ENCODE measurements at regions not wholly inside any gene's neighbourhood (a gene's known extent, or its start where the extent isn't known, plus 50 kb on each side); places are given as distances from the start of the nearest gene placed in this dataset.

DNA sequence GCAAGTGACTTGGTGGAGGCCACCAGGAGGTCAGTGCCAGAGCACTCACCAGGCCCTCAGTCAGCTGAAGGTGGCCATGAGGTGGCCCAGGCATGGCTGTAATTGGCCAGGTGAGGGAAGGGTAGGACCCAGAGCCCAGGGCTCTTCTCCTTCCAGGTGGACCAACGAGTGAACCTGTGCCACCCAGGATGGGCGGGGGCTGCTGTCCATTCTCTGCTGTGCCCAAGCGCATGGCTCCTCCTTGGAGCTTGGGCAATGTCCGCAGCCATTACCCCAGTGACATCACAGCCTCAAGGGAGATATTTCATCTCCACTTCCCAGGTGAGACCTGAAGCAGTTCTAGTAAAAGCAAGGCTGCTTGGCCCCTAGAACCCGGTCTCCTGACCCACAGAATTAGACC is 303.0 kb upstream of the FOXF1 start:
- no peak for DNase-seq (ENCODE audit: low read depth in 4 of 4, low spot score in 2 of 4)

DNA sequence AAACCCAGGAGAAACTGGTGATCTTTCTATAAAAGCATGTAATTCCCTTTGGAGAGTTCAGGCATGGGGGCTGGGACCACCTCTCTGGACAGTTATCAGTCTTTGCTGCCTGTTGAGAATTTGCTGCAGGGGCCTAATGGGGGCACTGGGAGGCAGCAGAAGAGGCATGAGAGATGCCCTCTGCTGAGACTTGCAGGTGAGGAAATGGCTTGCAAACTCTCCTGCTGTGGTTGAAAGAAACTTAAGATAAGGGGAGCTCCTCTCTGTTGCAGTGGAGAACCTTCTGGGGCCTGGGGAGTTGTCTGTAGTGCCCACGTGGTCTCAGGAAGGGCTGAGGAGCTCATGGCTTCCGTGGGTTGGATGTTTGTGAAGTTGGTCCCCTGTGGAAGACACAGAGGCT is 301.1 kb upstream of the FOXF1 start:
- no peak for DNase-seq (ENCODE audit: low read depth in 4 of 4, low spot score in 2 of 4)

DNA sequence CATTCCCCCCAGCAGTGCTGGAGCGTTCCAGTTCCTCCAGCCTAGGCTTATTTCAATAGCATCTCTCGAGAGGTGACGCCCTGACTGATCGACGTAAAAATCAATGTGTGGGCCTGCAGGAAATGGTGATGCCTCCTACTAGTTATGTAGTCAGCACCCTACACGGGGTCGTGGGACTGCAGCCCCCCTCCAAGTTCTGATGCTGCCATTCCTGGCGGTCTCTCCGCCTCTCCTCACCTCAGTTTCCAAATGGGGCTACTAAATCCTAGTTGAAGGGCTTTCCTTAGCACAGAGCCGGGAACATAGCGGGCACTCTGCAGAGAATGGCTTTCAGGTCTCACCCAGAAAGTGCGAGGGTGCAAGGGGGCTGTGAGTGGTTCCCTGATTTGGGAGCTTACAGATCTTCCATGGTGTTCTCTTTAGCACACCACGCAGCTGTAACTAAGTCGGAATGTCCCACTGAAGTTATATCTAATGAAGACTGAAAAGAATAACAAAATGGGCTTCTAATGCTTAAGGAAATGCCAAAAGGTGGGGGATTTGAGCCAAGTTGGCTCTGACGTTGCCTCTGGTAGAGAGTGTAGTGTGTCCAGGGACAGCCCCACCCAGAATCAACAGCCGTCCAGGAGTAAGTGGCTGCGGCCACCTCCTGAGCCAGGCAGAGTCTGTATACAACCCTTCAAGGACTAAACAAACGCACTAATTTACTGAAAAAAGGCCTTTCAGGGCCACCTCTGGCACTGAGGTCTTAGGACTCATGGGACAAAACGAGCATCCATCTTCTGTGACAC is 299.7 kb upstream of the FOXF1 start:
- DNase-seq (ENCODE audit: low read depth in 4 of 4, low spot score in 2 of 4), result no peak

DNA sequence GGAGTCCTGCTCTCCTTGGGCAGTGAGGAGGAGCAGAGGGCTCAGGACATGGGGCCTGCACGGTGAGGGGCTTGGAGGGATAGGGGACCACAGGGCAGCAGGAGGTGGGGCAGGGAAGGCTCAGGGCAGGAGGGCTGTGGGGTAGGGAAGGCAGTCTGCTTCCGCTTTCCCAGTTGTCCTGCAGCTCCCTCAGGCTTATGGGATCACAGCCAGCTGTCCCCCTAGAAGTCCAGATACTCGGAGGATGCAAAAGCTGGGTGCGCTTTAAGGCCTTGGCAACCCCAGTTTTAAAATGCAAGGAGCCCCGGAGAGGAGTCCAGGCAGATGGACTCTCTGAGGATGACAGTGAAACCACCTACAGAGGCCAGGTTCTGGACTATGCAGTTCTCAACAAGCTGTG is 299.1 kb upstream of the FOXF1 start:
- DNase-seq (ENCODE audit: low read depth in 4 of 4, low spot score in 2 of 4), result no peak

DNA sequence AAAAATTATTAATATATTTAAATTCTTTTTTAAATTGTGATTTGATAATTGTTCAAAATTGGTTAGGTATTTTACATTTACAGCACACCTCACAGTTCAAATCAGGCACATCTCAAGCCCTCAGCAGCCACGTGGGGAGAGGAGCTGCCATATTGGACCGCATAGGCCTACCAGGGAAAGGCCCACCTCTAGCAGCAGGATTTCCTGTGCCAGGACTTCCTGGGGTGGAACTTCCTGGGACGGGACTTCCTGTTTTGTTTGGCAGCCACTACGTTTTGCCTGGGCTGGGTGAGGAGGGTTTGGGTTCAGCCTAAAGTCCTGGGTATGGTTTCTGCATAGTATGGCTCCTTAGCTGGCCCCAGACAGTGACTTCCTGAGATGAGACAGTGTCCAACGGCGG is 298.5 kb upstream of the FOXF1 start:
- DNase-seq (ENCODE audit: low read depth in 4 of 4, low spot score in 2 of 4), result no peak

DNA sequence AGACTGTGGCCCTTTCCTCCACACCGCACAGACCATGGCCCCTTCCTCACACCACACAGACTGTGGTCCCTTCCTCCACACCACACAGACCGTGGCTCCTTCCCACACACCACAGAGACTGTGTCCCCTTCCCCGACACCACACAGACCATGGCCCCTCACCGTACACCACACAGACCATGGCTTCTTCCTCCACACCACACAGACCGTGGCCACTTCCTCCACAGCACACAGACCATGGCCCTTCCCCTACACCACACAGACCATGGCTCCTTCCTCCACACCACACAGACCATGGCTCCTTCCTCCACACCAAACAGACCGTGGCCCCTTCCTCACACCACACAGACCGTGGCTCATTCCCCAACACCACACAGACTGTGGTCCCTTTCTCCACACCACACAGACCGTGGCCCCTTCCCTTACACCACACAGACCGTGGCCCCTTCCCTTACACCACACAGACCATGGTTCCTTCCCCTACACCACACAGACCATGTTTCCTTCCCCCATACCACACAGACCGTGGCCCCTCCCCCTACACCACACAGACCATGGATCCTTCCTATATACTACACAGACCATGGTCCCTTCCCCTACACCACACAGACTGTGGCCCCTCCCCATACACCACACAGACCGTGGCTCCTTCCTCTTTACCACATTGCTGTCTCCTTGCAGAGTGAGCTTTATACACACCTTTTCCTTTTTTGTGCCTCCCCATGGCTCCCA is 297.5 kb upstream of the FOXF1 start:
- DNase-seq (ENCODE audit: low read depth in 4 of 4, low spot score in 2 of 4), result no peak

DNA sequence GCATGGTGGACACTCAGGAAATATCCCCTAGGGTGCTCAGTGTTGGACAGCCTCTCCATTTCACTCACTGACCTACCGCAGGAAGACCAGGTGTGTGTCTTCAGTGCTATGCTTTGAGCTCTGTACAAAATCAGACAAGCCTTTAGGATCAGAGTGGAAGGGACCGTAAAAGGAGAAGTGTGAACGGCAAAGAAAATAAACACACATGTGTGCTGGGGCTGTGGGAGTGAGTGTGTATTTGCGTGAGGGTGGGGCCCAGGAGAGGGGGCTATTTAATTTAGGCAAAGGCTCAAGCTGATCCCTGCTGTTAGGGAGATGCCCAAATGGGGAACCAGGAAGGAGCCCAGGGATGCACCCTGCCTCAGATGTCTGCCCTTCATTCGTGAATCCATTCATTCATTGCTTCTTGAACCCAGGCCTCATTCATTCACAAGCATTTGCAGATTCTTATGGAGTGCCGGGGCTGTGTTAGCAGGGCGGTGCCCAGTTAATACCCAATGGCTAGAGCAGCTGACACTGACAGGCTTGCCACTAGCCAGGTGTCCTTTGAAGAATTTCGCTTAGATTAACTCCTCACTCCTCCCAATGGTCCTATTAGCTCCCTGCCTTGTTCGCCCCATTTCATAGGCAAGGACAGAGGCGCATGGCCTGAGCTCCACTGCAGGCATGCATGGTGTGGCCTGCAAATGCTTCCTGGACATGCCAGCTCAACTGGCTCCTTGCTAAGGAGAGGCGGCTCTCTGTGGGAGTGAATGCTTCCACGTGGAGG is 296.7 kb upstream of the FOXF1 start:
- DNase-seq (ENCODE audit: low read depth in 4 of 4, low spot score in 2 of 4), result no peak

DNA sequence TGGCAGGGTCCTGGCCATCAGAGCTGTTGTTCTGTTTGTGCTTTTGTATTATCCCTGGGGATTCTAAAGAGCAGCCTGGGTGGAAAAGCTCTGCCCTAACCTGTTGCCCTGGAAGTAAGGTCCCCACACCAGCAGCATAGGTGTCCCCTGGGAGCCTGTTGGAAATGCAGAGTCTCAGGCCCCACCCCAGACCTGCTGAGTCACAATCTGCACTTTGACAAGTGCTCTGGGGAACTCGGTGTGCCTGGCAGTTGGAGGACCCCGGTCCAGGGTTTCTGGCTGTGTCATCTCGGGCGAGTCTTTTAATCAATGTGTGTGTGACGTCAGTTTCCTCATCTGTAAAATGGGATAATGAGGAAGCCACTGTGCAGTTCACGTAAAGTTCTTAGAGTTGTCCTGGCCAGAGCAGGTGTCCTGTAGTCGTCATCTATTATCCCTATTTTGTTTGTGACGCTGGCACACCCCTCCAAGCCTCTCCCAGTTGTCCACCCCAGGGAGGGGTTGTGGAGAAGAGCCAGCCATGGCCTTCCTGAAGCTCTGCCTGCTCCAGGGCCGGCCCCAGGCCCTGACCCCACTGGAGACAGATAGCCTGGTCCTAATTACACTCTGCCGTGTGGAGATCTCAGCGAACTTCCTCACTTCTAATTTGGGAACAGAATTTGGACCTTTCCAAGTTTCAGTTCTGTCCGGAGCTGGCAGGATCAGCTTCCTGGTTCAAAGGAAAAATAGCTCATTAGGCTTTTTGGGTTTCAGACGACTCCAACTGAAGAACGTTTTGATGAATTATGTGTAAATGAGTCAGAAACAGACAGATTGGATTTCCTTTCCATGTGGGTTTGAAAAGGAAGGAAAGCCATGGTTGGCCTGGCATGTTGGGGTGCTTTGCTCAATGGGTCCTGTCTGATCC is 295.7 kb upstream of the FOXF1 start:
- DNase-seq (ENCODE audit: low read depth in 4 of 4, low spot score in 2 of 4), result no peak

DNA sequence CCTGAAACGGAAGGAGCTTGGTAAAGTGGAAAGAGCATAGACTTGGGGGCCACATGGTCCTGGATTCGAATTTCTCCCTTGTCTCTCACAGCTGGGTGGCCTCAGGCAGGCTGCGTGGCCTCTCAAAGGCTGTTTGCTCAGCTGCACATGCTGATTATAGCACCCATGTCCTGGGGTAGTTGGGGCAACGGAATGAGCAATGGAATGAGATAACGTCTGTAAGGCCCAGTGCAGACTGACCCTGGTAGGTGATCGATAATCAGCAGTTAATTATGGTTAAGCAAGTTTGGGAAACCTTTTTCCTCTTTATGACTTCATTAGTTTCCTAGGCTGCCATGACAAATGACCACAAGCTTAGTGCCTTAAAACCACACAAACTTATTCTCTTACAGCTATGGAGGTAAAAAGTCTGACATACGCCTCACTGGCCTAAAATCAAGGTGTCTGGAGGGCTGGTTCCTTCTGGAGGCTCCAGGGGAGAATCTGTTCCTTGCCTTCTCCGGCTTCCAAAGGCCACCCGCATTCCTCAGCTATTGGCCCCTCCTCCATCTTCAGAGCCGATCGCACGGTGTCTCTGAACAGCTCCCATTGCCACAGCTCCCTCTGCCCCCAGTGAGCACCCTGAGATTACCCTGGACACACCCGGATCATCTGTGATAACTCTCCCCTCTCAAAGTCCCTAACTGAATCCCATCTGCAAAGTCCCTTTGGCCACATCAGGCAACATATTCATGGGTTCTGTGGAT is 294.9 kb upstream of the FOXF1 start:
- no peak for DNase-seq (ENCODE audit: low read depth in 4 of 4, low spot score in 2 of 4)

DNA sequence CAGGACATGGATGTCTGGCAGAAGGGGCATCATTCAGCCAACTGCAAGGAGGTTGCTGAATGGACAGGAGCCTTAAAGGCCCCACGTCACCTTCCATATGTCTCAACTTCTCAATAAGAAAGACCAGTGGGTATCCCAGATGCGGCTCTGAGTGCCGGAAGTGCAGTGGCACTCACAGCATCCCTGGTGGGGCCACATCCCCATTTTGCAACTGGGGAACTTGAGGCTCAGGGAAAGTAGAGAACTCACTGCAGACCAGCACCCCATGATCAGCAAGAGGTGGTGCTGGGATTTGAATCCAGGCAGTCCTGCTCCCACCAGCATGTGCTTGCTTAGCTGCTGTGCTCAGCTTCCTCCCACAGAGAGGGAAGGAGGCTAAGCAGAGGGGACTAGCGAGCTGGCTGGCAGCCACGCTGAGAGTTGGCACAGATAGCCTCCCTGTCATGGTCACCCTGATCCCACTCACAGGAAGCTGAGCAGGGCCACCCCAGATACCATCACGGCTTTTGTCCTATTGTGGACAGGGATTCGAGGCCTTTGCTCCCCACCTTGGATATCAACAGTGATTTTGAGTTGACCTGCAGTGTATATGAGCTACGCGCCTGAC is 294.2 kb upstream of the FOXF1 start:
- DNase-seq (ENCODE audit: low read depth in 4 of 4, low spot score in 2 of 4), result no peak

DNA sequence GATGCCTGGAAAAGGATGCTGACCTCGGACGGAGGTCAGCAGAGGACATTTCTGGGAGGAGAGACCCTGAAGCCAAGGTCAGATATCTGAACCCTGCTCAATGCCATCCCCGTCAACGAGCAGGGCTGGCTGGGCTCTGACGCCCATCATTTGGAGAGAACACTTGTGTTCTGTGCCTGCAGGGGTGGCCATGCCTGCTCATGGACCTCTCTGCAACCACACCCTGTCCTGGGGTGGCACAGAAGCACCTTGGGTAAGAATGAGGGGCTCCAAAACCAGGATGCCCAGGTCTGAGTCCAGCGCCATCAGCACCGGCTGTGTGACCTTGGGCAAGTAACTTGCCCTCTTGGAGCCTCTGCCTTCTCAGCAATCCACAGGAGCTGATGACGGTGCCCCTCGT is 293.7 kb upstream of the FOXF1 start:
- DNase-seq (ENCODE audit: low read depth in 4 of 4, low spot score in 2 of 4), result no peak

DNA sequence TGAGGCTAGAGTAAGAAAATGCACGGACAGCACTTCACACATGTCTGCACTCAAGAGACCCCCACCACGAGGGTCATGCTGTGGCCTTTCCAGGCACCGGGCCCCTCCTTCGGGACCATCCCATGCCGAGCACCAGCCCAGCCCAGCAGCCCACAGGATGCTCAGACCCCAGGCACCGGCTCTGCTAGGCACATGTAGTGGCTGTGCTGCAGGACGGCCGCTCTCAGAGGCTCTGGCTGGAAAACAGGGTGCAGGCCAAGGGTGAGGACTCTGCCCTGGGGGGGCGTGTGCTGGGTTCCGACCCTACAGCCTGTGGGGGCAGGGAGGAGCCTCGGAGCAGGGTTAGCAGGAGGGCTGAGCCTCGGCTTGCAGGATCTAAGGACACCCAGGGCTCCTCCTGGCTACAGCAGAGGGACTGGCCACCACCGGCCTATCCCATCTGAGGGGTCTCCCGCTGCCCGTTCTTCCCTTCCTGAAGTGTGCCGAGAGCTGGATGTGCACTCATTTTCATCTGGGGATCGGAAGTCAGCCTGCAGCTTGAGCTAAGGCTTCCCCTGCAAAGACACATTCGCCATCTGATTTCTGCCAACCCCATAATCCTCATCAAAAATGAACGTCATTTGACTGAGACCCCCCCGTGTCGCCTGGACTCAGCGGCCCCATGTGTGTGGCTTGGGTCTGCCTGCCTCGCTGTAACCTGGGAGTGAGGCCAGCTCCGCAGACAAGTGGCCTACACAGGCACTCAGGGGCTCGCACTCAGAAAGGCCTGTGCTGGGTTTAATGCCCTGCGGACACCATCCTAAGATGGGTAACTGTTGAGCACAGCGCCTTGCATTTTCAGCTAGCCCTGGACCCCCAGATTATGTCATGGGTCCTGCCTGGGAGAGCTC is 293.1 kb upstream of the FOXF1 start:
- DNase-seq (ENCODE audit: low read depth in 4 of 4, low spot score in 2 of 4), result no peak

DNA sequence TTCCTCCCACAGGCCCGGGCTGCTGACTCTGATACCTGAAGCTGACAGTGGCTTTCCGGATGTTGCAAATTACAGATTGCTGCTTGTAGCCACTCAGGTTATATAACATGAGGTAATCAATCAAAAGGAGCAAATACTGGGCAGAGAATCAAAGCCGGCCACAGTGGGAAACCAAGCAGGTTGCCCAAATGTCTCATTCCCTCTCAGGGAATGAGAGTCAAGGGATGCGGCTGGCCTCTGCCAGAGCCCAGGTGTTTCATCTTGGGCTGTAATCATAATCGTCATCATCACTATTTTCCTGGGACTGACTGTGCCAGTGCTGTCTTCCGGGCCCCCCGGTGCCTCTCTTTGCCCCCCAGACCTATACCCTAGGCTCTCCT is 292.4 kb upstream of the FOXF1 start:
- DNase-seq (ENCODE audit: low read depth in 4 of 4, low spot score in 2 of 4), result no peak

DNA sequence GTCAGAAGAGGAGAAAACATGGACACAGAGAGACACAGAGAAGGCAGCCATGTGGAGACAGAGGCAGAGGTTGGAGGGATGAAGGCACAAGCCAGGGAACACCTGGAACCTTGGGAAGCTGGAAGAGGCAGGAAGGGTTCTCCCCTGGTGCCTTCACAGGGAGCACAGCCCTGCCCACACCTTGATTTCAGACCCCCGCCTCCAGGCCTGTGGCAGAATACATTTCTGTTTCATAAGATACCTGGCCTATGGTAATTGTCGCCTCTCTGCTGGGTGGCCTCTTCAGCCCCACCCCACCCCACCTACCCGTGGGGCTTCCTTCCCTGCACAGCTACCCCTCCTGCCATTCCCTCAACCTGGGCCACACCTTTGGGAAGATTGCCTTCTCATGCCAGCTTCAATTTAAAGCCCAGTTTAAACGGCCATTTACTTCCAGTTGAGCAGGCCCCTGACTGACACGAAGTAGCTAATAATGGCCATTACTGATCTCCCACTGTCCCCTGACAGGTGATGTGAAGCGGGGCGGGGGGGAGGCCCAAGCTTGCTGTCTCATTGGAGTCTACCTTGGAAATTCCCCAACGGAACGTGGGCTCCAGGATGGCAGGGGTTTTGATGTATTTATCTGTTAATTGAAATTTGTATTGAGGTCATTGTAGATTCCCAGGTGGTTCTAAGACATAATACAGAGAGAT is 291.7 kb upstream of the FOXF1 start:
- no peak for DNase-seq (ENCODE audit: low read depth in 4 of 4, low spot score in 2 of 4)

DNA sequence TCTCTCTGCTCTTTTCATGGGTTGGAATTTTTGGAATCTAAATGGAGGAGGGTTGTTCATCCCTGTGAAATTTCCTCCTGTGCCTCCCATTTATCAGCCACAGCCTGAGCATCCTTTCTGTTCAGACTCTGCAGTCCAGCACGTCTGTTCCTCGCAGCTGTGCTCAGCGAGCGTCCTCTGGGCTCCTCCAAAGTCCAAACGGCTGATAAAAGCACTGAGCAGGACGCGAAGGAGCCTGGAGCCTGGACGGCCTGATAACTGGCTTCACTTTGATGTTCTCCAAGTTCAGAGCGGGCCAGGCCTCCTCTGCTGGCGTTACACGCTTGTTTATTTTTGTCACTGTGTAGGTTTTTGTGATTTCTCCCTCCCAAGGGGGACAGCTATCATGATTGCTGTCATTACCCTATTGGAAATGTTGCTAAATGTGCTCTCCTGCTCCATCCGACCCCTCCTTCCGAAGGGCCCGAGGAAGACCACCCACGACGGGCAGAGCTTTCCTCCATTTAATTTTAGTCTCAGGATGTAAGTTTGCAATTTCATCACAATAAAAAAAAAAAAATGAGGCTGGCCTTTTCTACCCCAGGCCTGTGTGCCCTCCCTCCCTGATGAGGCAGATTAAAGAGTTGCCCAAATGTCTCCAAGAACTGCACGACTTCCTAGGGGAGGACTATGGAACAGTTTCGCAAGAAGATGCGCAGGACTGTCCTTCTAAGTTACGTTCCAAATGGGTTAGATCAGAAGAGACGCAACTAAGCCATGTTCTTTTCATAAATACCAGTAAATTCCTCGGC is 290.5 kb upstream of the FOXF1 start:
- DNase-seq (ENCODE audit: low read depth in 4 of 4, low spot score in 2 of 4), result no peak

DNA sequence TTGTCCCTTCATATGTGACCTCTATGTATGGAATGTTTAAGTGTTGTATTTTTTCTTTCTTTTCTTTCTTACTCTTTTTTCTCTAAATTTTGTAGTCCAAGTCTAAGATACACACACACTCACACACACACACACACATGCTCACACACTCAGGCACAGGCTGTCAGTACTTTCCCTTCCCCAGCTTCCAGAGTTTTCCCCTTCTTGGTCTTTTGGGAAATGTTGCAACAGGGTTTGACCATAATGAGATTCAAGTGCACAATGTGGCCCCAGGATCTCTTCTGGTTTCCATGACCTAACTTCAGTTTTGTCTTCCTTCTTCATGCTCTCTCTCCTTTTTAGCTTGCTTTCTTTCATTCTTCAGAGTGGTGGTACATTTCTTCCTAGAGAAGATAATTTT is 289.8 kb upstream of the FOXF1 start:
- DNase-seq (ENCODE audit: low read depth in 4 of 4, low spot score in 2 of 4), result no peak

DNA sequence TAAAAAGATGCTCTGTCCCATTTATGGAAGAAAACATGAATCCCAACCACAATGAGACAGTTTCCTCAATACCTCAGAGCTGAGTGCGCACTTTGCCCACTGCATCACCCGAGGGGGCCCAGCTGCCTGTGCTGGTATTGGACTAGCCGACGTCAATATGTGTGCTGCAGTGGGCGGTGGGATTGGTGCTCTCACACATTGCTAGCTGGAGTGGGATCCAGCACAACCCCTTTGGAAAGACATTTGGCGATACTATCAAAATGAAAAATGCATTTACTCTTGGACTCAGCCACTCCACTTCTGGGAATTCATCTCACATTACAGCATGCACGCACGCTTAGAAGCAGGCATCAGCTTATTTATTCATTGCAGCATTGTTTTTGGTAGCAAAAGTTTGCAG is 289.2 kb upstream of the FOXF1 start:
- DNase-seq (ENCODE audit: low read depth in 4 of 4, low spot score in 2 of 4), result no peak
